ENCODE measurements at regions not wholly inside any gene's neighbourhood (a gene's known extent, or its start where the extent isn't known, plus 50 kb on each side); places are given as distances from the start of the nearest gene placed in this dataset.
"Not testable (repeated sequence)": the region's sequence is repeated elsewhere in the genome, so short reads cannot be mapped to it uniquely, and the experiment has no call there.

GRCh38 chr5:72760259-72760658 is 56.2 kb upstream of the TNPO1 start:
- no peak for DNase-seq (ENCODE audit: low spot score)

GRCh38 chr5:72752909-72753308 is 63.6 kb upstream of the TNPO1 start:
- DNase-seq (ENCODE audit: low spot score) = no peak

- no peak for DNase-seq (ENCODE audit: low spot score)
Observed at GRCh38 chr5:72749362-72749997, 67.0 kb upstream of the TNPO1 start.

GRCh38 chr5:72747826-72748225 is 68.6 kb upstream of the TNPO1 start:
- no peak for DNase-seq (ENCODE audit: low spot score)

GRCh38 chr5:72746736-72747135 is 69.7 kb upstream of the TNPO1 start:
- no peak for DNase-seq (ENCODE audit: low spot score)

- DNase-seq (ENCODE audit: low spot score) = no peak
Observed at GRCh38 chr5:72744136-72744535, 72.3 kb upstream of the TNPO1 start.

- DNase-seq (ENCODE audit: low spot score) = no peak
Observed at GRCh38 chr5:72741805-72742204, 74.7 kb upstream of the TNPO1 start.

- DNase-seq (ENCODE audit: low spot score) = no peak
Observed at GRCh38 chr5:72733810-72734209, 82.7 kb upstream of the TNPO1 start.

- DNase-seq (ENCODE audit: low spot score) = no peak
Observed at GRCh38 chr5:72723581-72723980, 92.9 kb upstream of the TNPO1 start.

GRCh38 chr5:72722792-72723452 is 93.5 kb upstream of the TNPO1 start:
- DNase-seq (ENCODE audit: low spot score) = no peak

GRCh38 chr5:72721844-72722243 is 94.6 kb upstream of the TNPO1 start:
- DNase-seq (ENCODE audit: low spot score) = no peak

GRCh38 chr5:72720205-72720604 is 96.3 kb upstream of the TNPO1 start:
- DNase-seq (ENCODE audit: low spot score) = no peak

GRCh38 chr5:72711351-72711750 is 105.1 kb upstream of the TNPO1 start:
- DNase-seq (ENCODE audit: low spot score) = no peak

GRCh38 chr5:72709341-72709740 is 107.1 kb upstream of the TNPO1 start:
- DNase-seq (ENCODE audit: low spot score) = no peak

GRCh38 chr5:72705178-72705577 is 111.3 kb upstream of the TNPO1 start:
- DNase-seq (ENCODE audit: low spot score) = no peak

GRCh38 chr5:72703876-72704275 is 112.6 kb upstream of the TNPO1 start:
- DNase-seq (ENCODE audit: low spot score) = no peak

- DNase-seq (ENCODE audit: low spot score) = no peak
Observed at GRCh38 chr5:72702881-72703434, 113.5 kb upstream of the TNPO1 start.

GRCh38 chr5:72702105-72702504 is 114.4 kb upstream of the TNPO1 start:
- not testable (repeated sequence) for DNase-seq (ENCODE audit: low spot score)

GRCh38 chr5:72698481-72698880 is 118.0 kb upstream of the TNPO1 start:
- no peak for DNase-seq (ENCODE audit: low spot score)

- DNase-seq (ENCODE audit: low spot score) = no peak
Observed at GRCh38 chr5:72697622-72698021, 118.8 kb upstream of the TNPO1 start.

GRCh38 chr5:72695659-72696058 is 120.8 kb upstream of the TNPO1 start:
- no peak for DNase-seq (ENCODE audit: low spot score)

GRCh38 chr5:72694856-72695255 is 121.6 kb upstream of the TNPO1 start:
- no peak for DNase-seq (ENCODE audit: low spot score)

- no peak for DNase-seq (ENCODE audit: low spot score)
Observed at GRCh38 chr5:72693546-72694205, 122.8 kb upstream of the TNPO1 start.

Measured in germinal center (tissue), 1 donor.